ENCODE measurements at regions not wholly inside any gene's neighbourhood (a gene's known extent, or its start where the extent isn't known, plus 50 kb on each side); places are given as distances from the start of the nearest gene placed in this dataset.
"Not testable (repeated sequence)": the region's sequence is repeated elsewhere in the genome, so short reads cannot be mapped to it uniquely, and the experiment has no call there.

- not testable (repeated sequence) for H3K36me3 ChIP-seq (ENCODE audit: insufficient read depth, low read length); H3K4me3 ChIP-seq (ENCODE audit: low read length); H3K4me1 ChIP-seq (ENCODE audit: insufficient read depth, low read length); H3K27me3 ChIP-seq (ENCODE audit: insufficient read depth, low read length); H3K9me3 ChIP-seq (ENCODE audit: low read length); H2AFZ ChIP-seq (ENCODE audit: low read depth, low read length)
Observed at GRCh38 chrX:66992077-66992476, 353.2 kb upstream of the EDA2R start.

GRCh38 chrX:66988331-66988730, 349.5 kb upstream of the EDA2R start:
- Histone ChIP-seq H3K4me3 (ENCODE audit: low read length) (no peak overlapping the region), H3K9me3 (ENCODE audit: low read length) (no peaks in the 10 kb centered on the region), H3K36me3 (ENCODE audit: insufficient read depth, low read length) (no peaks in the 10 kb centered on the region), H3K4me1 (ENCODE audit: insufficient read depth, low read length) (no peaks in the 10 kb centered on the region), H3K27me3 (ENCODE audit: insufficient read depth, low read length) (no peaks in the 10 kb centered on the region), H2AFZ (ENCODE audit: low read depth, low read length) (no peak overlapping the region)

GRCh38 chrX:66961665-66962064, 322.8 kb upstream of the EDA2R start:
- Histone ChIP-seq H2AFZ (ENCODE audit: low read depth, low read length) (no peak overlapping the region), H3K27me3 (ENCODE audit: insufficient read depth, low read length) (no peaks in the 10 kb centered on the region), H3K4me1 (ENCODE audit: insufficient read depth, low read length) (no peaks in the 10 kb centered on the region), H3K9me3 (ENCODE audit: low read length) (no peaks in the 10 kb centered on the region), H3K36me3 (ENCODE audit: insufficient read depth, low read length) (no peaks in the 10 kb centered on the region), H3K4me3 (ENCODE audit: low read length) (no peak overlapping the region)

DNA sequence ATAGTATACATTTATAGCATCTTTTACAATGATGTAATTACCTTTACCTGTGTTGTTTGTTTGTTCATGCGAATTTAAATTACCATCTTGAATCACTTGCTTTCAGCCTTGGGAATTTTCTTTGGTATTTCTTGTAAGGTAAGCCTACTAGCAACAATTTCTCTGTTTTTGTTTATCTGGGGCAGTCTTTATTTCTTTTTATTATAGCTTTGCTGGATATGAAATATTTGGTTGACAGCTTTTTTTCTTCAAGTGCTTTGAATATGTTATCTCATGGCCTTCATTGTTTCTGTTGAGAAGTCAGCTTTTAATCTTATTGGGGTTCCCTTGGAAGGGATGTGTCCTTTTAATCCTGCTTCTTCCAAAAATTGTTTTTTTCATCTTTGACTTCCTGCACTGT, 292.8 kb upstream of the EDA2R start:
- Histone ChIP-seq H3K4me1 (ENCODE audit: insufficient read depth, low read length) (no peaks in the 10 kb centered on the region), H3K27me3 (ENCODE audit: insufficient read depth, low read length) (no peaks in the 10 kb centered on the region), H3K9me3 (ENCODE audit: low read length) (no peaks in the 10 kb centered on the region), H2AFZ (ENCODE audit: low read depth, low read length) (no peak overlapping the region), H3K4me3 (ENCODE audit: low read length) (no peak overlapping the region), H3K36me3 (ENCODE audit: insufficient read depth, low read length) (no peaks in the 10 kb centered on the region)

DNA sequence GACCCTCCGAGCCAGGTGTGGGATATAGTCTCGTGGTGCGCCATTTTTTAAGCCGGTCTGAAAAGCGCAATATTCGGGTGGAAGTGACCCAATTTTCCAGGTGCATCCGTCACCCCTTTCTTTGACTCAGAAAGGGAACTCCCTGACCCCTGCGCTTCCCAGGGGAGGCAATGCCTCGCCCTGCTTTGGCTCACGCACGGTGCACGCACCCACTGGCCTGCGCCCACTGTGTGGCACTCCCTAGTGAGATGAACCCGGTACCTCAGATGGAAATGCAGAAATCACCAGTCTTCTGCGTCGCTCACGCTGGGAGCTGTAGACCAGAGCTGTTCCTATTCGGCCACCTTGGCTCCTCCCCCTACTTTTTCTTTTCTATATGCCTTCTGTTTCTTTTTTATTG, 291.6 kb upstream of the EDA2R start:
- not testable (repeated sequence) for H3K4me3 ChIP-seq (ENCODE audit: low read length); H3K9me3 ChIP-seq (ENCODE audit: low read length); H2AFZ ChIP-seq (ENCODE audit: low read depth, low read length)

GRCh38 chrX:66920296-66920695, 281.4 kb upstream of the EDA2R start:
- no peak overlapping the region for H2AFZ ChIP-seq (ENCODE audit: low read depth, low read length)
- H3K9me3 ChIP-seq (ENCODE audit: low read length): no peaks in the 10 kb centered on the region

More for the DNA sequence above, 291.6 kb upstream of the EDA2R start:
- H3K36me3 ChIP-seq (ENCODE audit: insufficient read depth, low read length); H3K4me1 ChIP-seq (ENCODE audit: insufficient read depth, low read length); H3K27me3 ChIP-seq (ENCODE audit: insufficient read depth, low read length): not testable (repeated sequence)

DNA sequence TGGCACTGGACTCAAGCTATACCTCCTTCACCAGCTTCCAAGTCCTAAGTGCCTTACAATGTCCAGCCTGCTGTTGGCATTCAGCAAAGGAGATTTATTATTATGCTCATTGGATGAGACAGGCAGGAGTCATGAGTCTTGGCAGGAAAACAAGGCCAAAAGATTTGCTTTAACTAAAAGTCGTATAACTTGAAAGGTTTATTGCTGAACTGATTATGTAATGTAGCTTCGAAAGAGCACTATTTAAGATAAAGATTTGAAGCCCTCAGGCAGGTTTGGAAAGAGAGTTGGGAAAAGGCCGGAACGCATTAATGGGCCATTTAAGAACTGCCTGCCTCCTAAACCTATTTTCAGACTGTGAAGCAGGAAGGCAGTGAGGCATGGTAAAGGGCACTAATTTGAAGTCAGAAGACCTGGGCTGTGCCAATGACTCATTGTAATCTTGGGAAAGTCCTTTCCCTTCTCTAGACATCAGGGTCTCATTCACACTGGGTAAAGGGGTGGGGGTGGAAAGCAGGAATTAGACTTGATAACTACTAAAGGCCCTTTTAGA, 280.5 kb upstream of the EDA2R start:
- H3K4me3 ChIP-seq (ENCODE audit: low read length): no peak overlapping the region
- no peaks in the 10 kb centered on the region for H3K9me3 ChIP-seq (ENCODE audit: low read length)
- no peaks in the 10 kb centered on the region for H3K27me3 ChIP-seq (ENCODE audit: insufficient read depth, low read length)
- no peaks in the 10 kb centered on the region for H3K36me3 ChIP-seq (ENCODE audit: insufficient read depth, low read length)
- no peaks in the 10 kb centered on the region for H3K4me1 ChIP-seq (ENCODE audit: insufficient read depth, low read length)
- no peak overlapping the region for H2AFZ ChIP-seq (ENCODE audit: low read depth, low read length)

More at GRCh38 chrX:66920296-66920695, 281.4 kb upstream of the EDA2R start:
- H3K36me3 ChIP-seq (ENCODE audit: insufficient read depth, low read length): no peaks in the 10 kb centered on the region
- H3K4me1 ChIP-seq (ENCODE audit: insufficient read depth, low read length): no peaks in the 10 kb centered on the region
- H3K4me3 ChIP-seq (ENCODE audit: low read length): no peak overlapping the region
- H3K27me3 ChIP-seq (ENCODE audit: insufficient read depth, low read length): no peaks in the 10 kb centered on the region

DNA sequence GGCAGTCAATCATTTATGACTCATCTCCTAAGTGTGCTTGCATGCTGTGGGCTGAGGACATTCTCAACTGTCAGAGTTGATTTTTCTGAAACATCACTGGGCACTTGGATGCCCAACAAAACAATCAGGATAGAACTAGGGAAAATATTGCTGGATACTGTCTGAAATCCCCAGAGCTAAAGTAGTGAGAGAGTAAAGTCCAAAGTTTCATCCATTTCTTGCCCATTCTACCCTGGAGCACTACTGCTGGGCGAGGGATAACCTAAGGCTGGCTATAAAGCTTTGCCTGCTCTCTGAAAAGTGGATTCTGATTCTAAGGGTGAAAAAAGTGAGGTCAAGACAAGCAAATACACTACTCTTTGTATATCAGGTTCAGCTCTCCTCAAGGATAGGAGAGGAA, 279.6 kb upstream of the EDA2R start:
- Histone ChIP-seq H3K4me1 (ENCODE audit: insufficient read depth, low read length) (peaks cover 3% of the 10 kb centered on the region), H2AFZ (ENCODE audit: low read depth, low read length) (no peak overlapping the region), H3K4me3 (ENCODE audit: low read length) (no peak overlapping the region), H3K9me3 (ENCODE audit: low read length) (no peaks in the 10 kb centered on the region), H3K27me3 (ENCODE audit: insufficient read depth, low read length) (no peaks in the 10 kb centered on the region), H3K36me3 (ENCODE audit: insufficient read depth, low read length) (no peaks in the 10 kb centered on the region)

- H3K9me3 ChIP-seq (ENCODE audit: low read length): no peaks in the 10 kb centered on the region
- H3K4me3 ChIP-seq (ENCODE audit: low read length): no peak overlapping the region
- peaks cover 3% of the 10 kb centered on the region for H3K4me1 ChIP-seq (ENCODE audit: insufficient read depth, low read length)
- H3K27me3 ChIP-seq (ENCODE audit: insufficient read depth, low read length): no peaks in the 10 kb centered on the region
- H3K36me3 ChIP-seq (ENCODE audit: insufficient read depth, low read length): no peaks in the 10 kb centered on the region
- no peak overlapping the region for H2AFZ ChIP-seq (ENCODE audit: low read depth, low read length)
Observed at GRCh38 chrX:66915893-66916292, 277.0 kb upstream of the EDA2R start.

DNA sequence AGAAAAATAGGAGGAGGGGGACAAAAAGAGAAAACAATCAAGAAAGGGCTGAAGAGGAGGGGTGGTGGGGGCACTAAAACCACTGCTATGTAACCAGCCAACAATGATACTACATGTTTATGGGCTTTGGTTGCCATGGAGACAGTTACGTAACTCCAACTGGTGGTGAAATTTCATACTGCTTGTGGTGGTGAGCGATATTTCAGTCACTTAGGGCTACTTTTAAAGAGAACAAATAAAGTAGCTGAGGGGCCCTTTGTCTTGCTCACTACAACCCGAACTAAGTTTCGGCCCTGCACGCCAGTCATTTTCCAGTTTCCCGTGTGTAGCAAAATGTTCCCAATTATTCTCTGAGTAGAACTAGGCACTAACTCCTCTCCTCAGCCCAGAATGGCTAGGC, 275.2 kb upstream of the EDA2R start:
- no peaks in the 10 kb centered on the region for H3K36me3 ChIP-seq (ENCODE audit: insufficient read depth, low read length)
- no peaks in the 10 kb centered on the region for H3K27me3 ChIP-seq (ENCODE audit: insufficient read depth, low read length)
- H3K9me3 ChIP-seq (ENCODE audit: low read length): no peaks in the 10 kb centered on the region
- no peak overlapping the region for H3K4me3 ChIP-seq (ENCODE audit: low read length)
- H2AFZ ChIP-seq (ENCODE audit: low read depth, low read length): no peak overlapping the region
- H3K4me1 ChIP-seq (ENCODE audit: insufficient read depth, low read length): peaks cover 3% of the 10 kb centered on the region

- no peaks in the 10 kb centered on the region for H3K9me3 ChIP-seq (ENCODE audit: low read length)
- no peaks in the 10 kb centered on the region for H3K27me3 ChIP-seq (ENCODE audit: insufficient read depth, low read length)
- H3K4me3 ChIP-seq (ENCODE audit: low read length): no peak overlapping the region
- H3K36me3 ChIP-seq (ENCODE audit: insufficient read depth, low read length): no peaks in the 10 kb centered on the region
- peaks cover 3% of the 10 kb centered on the region for H3K4me1 ChIP-seq (ENCODE audit: insufficient read depth, low read length)
- H2AFZ ChIP-seq (ENCODE audit: low read depth, low read length): no peak overlapping the region
Observed at GRCh38 chrX:66912417-66912816, 273.5 kb upstream of the EDA2R start.

- no peaks in the 10 kb centered on the region for H3K9me3 ChIP-seq (ENCODE audit: low read length)
- H3K27me3 ChIP-seq (ENCODE audit: insufficient read depth, low read length): no peaks in the 10 kb centered on the region
- H3K36me3 ChIP-seq (ENCODE audit: insufficient read depth, low read length): no peaks in the 10 kb centered on the region
- no peak overlapping the region for H2AFZ ChIP-seq (ENCODE audit: low read depth, low read length)
- no peak overlapping the region for H3K4me3 ChIP-seq (ENCODE audit: low read length)
- H3K4me1 ChIP-seq (ENCODE audit: insufficient read depth, low read length): no peaks in the 10 kb centered on the region
Observed at GRCh38 chrX:66902081-66902480, 263.2 kb upstream of the EDA2R start.

- Histone ChIP-seq H3K9me3 (ENCODE audit: low read length) (no peaks in the 10 kb centered on the region), H3K4me1 (ENCODE audit: insufficient read depth, low read length) (no peaks in the 10 kb centered on the region), H3K4me3 (ENCODE audit: low read length) (no peak overlapping the region), H3K27me3 (ENCODE audit: insufficient read depth, low read length) (no peaks in the 10 kb centered on the region), H3K36me3 (ENCODE audit: insufficient read depth, low read length) (no peaks in the 10 kb centered on the region), H2AFZ (ENCODE audit: low read depth, low read length) (no peak overlapping the region)
Observed at GRCh38 chrX:66900886-66901285, 262.0 kb upstream of the EDA2R start.

GRCh38 chrX:66892004-66892403, 253.1 kb upstream of the EDA2R start:
- Histone ChIP-seq H2AFZ (ENCODE audit: low read depth, low read length) (no peak overlapping the region), H3K27me3 (ENCODE audit: insufficient read depth, low read length) (peaks cover 2% of the 10 kb centered on the region), H3K4me3 (ENCODE audit: low read length) (no peak overlapping the region), H3K4me1 (ENCODE audit: insufficient read depth, low read length) (no peaks in the 10 kb centered on the region), H3K9me3 (ENCODE audit: low read length) (no peaks in the 10 kb centered on the region), H3K36me3 (ENCODE audit: insufficient read depth, low read length) (no peaks in the 10 kb centered on the region)

All from neuron (in vitro differentiated cells).